ENCODE measurements at regions not wholly inside any gene's neighbourhood (a gene's known extent, or its start where the extent isn't known, plus 50 kb on each side); places are given as distances from the start of the nearest gene placed in this dataset.

DNA sequence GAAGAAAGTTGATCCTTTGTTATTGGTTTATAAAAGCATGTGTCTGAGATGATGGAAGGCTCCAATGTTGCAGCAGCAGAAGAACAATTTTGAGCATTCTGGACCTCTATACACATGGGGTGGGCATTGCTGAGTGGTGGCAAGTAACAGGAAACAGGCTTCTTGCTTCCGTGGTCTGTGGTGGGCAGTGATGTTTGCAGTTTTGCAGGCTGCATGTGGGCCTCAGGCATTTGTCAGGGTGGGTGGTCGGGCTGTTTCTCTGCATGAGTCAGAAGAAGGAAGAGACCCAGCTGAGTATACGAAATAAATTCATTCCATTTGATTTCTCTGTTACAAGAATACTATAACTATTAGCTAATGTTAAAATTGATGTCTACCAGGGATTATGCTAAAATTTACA lies 239.5 kb upstream of the COL3A1 start:
- H3K4me1 ChIP-seq (ENCODE audit: control insufficient read depth in 1 of 2, insufficient read depth in 2 of 2, low read length in 2 of 2), result no peaks in the 10 kb centered on the region
- no peaks in the 10 kb centered on the region for H3K79me2 ChIP-seq (ENCODE audit: insufficient read depth, low read length)
- Mint-ChIP-seq H3K9me3 (peaks cover 0 to 8% (median 3%) of the 10 kb centered on the region in 7 donors), H3K4me1 (no peaks in the 10 kb centered on the region), H3K36me3 (no peaks in the 10 kb centered on the region), H3K27ac (no peak overlapping the region), H3K4me3 (no peak overlapping the region), H3K27me3 (ENCODE audit: low read depth in 3 of 3) (peaks cover 0 to 1% (median 0%) of the 10 kb centered on the region in 3 donors)
- intact Hi-C loops (cut with micrococcal nuclease), result no loop called here
- no peak overlapping the region for H2AFZ ChIP-seq (ENCODE audit: insufficient read depth, low read depth, low read length, poor library complexity, severe bottlenecking)
- TF ChIP-seq, protein P1, sequence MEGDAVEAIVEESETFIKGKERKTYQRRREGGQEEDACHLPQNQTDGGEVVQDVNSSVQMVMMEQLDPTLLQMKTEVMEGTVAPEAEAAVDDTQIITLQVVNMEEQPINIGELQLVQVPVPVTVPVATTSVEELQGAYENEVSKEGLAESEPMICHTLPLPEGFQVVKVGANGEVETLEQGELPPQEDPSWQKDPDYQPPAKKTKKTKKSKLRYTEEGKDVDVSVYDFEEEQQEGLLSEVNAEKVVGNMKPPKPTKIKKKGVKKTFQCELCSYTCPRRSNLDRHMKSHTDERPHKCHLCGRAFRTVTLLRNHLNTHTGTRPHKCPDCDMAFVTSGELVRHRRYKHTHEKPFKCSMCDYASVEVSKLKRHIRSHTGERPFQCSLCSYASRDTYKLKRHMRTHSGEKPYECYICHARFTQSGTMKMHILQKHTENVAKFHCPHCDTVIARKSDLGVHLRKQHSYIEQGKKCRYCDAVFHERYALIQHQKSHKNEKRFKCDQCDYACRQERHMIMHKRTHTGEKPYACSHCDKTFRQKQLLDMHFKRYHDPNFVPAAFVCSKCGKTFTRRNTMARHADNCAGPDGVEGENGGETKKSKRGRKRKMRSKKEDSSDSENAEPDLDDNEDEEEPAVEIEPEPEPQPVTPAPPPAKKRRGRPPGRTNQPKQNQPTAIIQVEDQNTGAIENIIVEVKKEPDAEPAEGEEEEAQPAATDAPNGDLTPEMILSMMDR (IDR thresholded peaks at IDR 0.05), result no peak
- H3K27me3 ChIP-seq (ENCODE audit: control insufficient read depth in 2 of 2, insufficient read depth in 2 of 2, low read length in 2 of 2), result no peaks in the 10 kb centered on the region
- no peak overlapping the region for H3K27ac ChIP-seq (ENCODE audit: low read depth in 1 of 2, low read length in 2 of 2)
- no peak overlapping the region for H3K4me3 ChIP-seq (replicated peaks in 1 of 3; ENCODE audit: low read depth in 2 of 3, low read length in 3 of 3)
- no peaks in the 10 kb centered on the region for H3K36me3 ChIP-seq (replicated peaks in 1 of 2; ENCODE audit: control insufficient read depth in 1 of 2, insufficient read depth in 2 of 2, low read length in 2 of 2)
- no peak overlapping the region for H3K9ac ChIP-seq (ENCODE audit: insufficient read depth, low read length, poor library complexity, severe bottlenecking)
- H3K9me3 ChIP-seq (replicated peaks in 1 of 2; ENCODE audit: control insufficient read depth in 1 of 2, insufficient read depth in 1 of 2, low read length in 2 of 2), result peaks cover 4 to 6% of the 10 kb centered on the region in 2 donors
- no peak for DNase-seq
- WGBS (ENCODE audit: insufficient coverage), result no CpG with 5 or more reads among the region's 3 CpGs
- H3K4me2 ChIP-seq (replicated peaks; ENCODE audit: extremely low read depth, low read length, poor library complexity, severe bottlenecking), result no peak overlapping the region
- no peaks in the 10 kb centered on the region for H4K20me1 ChIP-seq (ENCODE audit: insufficient read depth, low read length)

DNA sequence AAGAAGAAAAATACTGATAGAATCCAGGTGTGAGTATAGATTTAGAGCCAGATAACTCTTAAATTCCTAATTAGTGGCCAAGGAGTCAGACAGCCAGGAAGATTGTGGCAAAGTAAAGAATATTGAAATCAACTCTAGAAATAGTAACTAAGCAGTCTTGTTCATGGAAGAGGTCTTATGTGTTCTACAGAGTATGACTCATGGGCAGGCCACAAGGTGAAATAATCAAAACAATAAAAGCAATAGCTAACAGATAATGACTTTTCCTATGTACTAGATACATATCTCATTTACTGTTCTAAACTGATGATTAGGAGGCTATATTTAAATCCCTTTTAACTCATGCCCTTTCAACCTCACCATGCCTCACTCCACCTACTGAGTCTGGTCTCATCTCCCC lies 227.4 kb upstream of the COL3A1 start:
- Histone ChIP-seq H3K4me1 (ENCODE audit: control insufficient read depth in 1 of 2, insufficient read depth in 2 of 2, low read length in 2 of 2) (no peaks in the 10 kb centered on the region), H3K9ac (ENCODE audit: insufficient read depth, low read length, poor library complexity, severe bottlenecking) (no peak overlapping the region), H3K27me3 (ENCODE audit: control insufficient read depth in 2 of 2, insufficient read depth in 2 of 2, low read length in 2 of 2) (no peaks in the 10 kb centered on the region), H3K9me3 (replicated peaks in 1 of 2; ENCODE audit: control insufficient read depth in 1 of 2, insufficient read depth in 1 of 2, low read length in 2 of 2) (peaks cover 0 to 3% of the 10 kb centered on the region in 2 donors), H3K4me3 (replicated peaks in 1 of 3; ENCODE audit: low read depth in 2 of 3, low read length in 3 of 3) (no peak overlapping the region), H3K4me2 (replicated peaks; ENCODE audit: extremely low read depth, low read length, poor library complexity, severe bottlenecking) (no peak overlapping the region), H4K20me1 (ENCODE audit: insufficient read depth, low read length) (no peaks in the 10 kb centered on the region), H3K79me2 (ENCODE audit: insufficient read depth, low read length) (no peaks in the 10 kb centered on the region), H2AFZ (ENCODE audit: insufficient read depth, low read depth, low read length, poor library complexity, severe bottlenecking) (no peak overlapping the region), H3K36me3 (replicated peaks in 1 of 2; ENCODE audit: control insufficient read depth in 1 of 2, insufficient read depth in 2 of 2, low read length in 2 of 2) (no peaks in the 10 kb centered on the region), H3K27ac (ENCODE audit: low read depth in 1 of 2, low read length in 2 of 2) (no peak overlapping the region)
- H3K9me3 Mint-ChIP-seq, result peaks cover 0 to 5% (median 4%) of the 10 kb centered on the region in 7 donors
- H3K36me3 Mint-ChIP-seq, result no peaks in the 10 kb centered on the region
- no peak for DNase-seq
- intact Hi-C loops (cut with micrococcal nuclease), result no loop called here
- no peaks in the 10 kb centered on the region for H3K27me3 Mint-ChIP-seq (ENCODE audit: low read depth in 3 of 3)
- no peak overlapping the region for H3K4me3 Mint-ChIP-seq
- H3K27ac Mint-ChIP-seq, result no peak overlapping the region
- no peaks in the 10 kb centered on the region for H3K4me1 Mint-ChIP-seq
- TF ChIP-seq, protein P1 (IDR thresholded peaks at IDR 0.05), result no peak

Data from CD14-positive monocyte (primary cell).